Body of pancreas (tissue), 4 donors: ENCODE measurements at regions not wholly inside any gene's neighbourhood (a gene's known extent, or its start where the extent isn't known, plus 50 kb on each side); places are given as distances from the start of the nearest gene placed in this dataset.

ENCODE experiments used
- CTCF ChIP-seq, 7 experiments: fragments of 450-650 bp in 4 of 7; fragments of 200-600 bp in 3 of 7; sonication (generic) in 3 of 7; IDR thresholded peaks; one replicate each; pipeline ENCODE4 v1.5.1; 2016 to 2019; ENCODE audit warnings: antibody characterized with exemption in 7 of 7
- POLR2A ChIP-seq, 3 donors: fragments of 450-650 bp; IDR thresholded peaks; one replicate each; pipeline ENCODE4 v1.6.1; 2016; ENCODE audit warnings: antibody characterized with exemption in 3 of 3, mild to moderate bottlenecking in 2 of 3

GRCh38 chr9:31629292-31629691 lies 755.2 kb upstream of the ACO1 start:
- TF ChIP-seq CTCF (IDR thresholded peaks at IDR 0.05) (no peak), POLR2A (IDR thresholded peaks at IDR 0.05) (no peak)
